Activated CD4-positive, alpha-beta memory T cell treated with anti-CD3 and anti-CD28 coated beads, Interleukin-2, amount 10 ng/mL, durations not matched to agents 7 days and 5 days (primary cell): ENCODE measurements at regions not wholly inside any gene's neighbourhood (a gene's known extent, or its start where the extent isn't known, plus 50 kb on each side); places are given as distances from the start of the nearest gene placed in this dataset.
"Not testable (repeated sequence)": the region's sequence is repeated elsewhere in the genome, so short reads cannot be mapped to it uniquely, and the experiment has no call there.

Experiments
- CTCF ChIA-PET: fragments of 350-600 bp; sonication (Branson Sonifier 250); formaldehyde crosslinking; loops from one replicate; lab custom pipeline; 2021; ENCODE audit warnings: antibody characterized with exemption, inconsistent platforms; lab: Charles Lee
- POLR2A ChIA-PET: fragments of 350-600 bp; sonication (Branson Sonifier 250); formaldehyde crosslinking; loops from one replicate; lab custom pipeline; 2021; ENCODE audit warnings: antibody characterized with exemption; lab: Charles Lee
- DNase-seq: peaks from one replicate; pipeline ENCODE4 v3.0.0-alpha.2; 2020
- H3K27ac Mint-ChIP-seq: one replicate; pipeline ENCODE4 v1.8.0; 2021; ENCODE audit warnings: mild to moderate bottlenecking, mixed read lengths
- H3K27me3 Mint-ChIP-seq: one replicate; pipeline ENCODE4 v1.8.0; 2021; ENCODE audit warnings: mixed read lengths
- H3K36me3 Mint-ChIP-seq: one replicate; pipeline ENCODE4 v1.8.0; 2021; ENCODE audit warnings: low read depth, mixed read lengths
- H3K4me1 Mint-ChIP-seq: one replicate; pipeline ENCODE4 v1.8.0; 2021; ENCODE audit warnings: mixed read lengths
- H3K4me3 Mint-ChIP-seq: one replicate; pipeline ENCODE4 v1.8.0; 2021; ENCODE audit warnings: mild to moderate bottlenecking, mixed read lengths
- H3K9me3 Mint-ChIP-seq: one replicate; pipeline ENCODE4 v1.8.0; 2021; ENCODE audit warnings: mixed read lengths

DNA sequence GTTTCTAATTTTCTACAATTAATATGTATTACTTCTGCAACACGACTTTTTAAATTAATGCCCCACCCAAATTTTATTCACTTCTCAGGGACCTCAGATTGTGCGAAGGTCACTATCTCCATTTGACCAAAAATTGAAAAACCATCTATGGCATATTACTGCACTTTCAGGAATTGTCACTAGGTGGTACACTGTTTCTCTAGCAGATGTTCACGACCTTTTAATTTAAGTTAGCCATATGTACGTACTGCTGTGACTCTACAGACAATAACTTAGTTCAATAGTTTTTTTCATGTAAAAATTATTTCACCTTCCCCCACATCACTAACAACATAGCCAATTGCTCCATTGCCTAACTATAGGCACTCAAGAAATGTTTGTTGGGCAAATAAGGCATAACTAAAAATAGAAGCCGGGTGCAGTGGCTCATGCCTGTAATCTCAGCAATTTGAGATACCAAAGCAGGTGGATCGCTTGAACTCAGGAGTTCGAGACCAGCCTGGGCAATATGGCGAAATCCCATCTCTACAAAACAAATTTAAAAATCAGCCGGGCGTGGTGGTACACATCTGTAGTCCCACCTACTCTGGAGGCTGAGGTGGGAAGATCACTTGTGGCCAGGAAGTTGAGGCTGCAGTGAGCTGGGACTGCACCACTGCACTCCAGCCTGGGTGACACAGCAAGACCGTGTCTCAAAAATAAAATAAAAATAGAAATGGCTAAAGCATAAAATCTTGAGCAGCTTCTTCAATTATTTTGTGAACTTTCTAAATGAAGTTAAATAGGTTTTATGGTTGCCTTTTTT lies 75.7 kb upstream of the PKN2 start:
- CTCF ChIA-PET: no interaction called here
- no peaks in the 10 kb centered on the region for H3K36me3 Mint-ChIP-seq
- DNase-seq: no peak

GRCh38 chr1:88609051-88609450 lies 75.0 kb upstream of the PKN2 start:
- H3K4me3 Mint-ChIP-seq: no peak overlapping the region
- H3K36me3 Mint-ChIP-seq: no peaks in the 10 kb centered on the region
- CTCF ChIA-PET: no interaction called here
- no peaks in the 10 kb centered on the region for H3K4me1 Mint-ChIP-seq
- H3K27ac Mint-ChIP-seq: no peak overlapping the region
- POLR2A ChIA-PET: interaction anchor here (0.7 kb wide), 1 partner anchor 463 kb away, joined by 3 read pairs; no protein-coding TSS in a partner anchor
- H3K9me3 Mint-ChIP-seq: no peaks in the 10 kb centered on the region
- no peak for DNase-seq
- H3K27me3 Mint-ChIP-seq: peaks cover 6% of the 10 kb centered on the region

More for the DNA sequence above, 75.7 kb upstream of the PKN2 start:
- Mint-ChIP-seq H3K4me1 (no peaks in the 10 kb centered on the region), H3K27ac (no peak overlapping the region), H3K4me3 (no peak overlapping the region), H3K27me3 (peaks cover 6% of the 10 kb centered on the region), H3K9me3 (no peaks in the 10 kb centered on the region)
- POLR2A ChIA-PET: no interaction called here

DNA sequence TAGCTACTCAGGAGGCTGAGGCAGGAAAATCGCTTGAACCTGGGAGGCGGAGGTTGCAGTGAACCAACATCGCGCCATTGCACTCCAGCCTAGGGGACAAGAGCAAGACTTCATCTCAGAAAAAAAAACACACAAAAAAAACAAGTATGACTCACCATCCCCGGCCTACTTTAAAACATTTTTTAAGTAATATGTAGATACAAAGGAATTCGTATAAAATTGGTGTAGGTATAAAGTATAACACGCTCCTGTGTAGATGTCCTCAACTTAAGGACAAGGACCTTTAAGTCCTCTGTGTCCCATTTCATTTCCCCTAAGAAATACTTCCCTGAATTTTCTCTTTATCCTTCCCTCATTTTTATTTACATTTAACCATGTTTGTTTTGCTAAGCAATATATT lies 73.4 kb upstream of the PKN2 start:
- Mint-ChIP-seq H3K27me3 (peaks cover 10% of the 10 kb centered on the region), H3K27ac (no peak overlapping the region), H3K9me3 (peaks cover 1% of the 10 kb centered on the region), H3K4me1 (no peaks in the 10 kb centered on the region), H3K36me3 (no peaks in the 10 kb centered on the region), H3K4me3 (no peak overlapping the region)
- ChIA-PET POLR2A (no interaction called here), CTCF (no interaction called here)
- no peak for DNase-seq

DNA sequence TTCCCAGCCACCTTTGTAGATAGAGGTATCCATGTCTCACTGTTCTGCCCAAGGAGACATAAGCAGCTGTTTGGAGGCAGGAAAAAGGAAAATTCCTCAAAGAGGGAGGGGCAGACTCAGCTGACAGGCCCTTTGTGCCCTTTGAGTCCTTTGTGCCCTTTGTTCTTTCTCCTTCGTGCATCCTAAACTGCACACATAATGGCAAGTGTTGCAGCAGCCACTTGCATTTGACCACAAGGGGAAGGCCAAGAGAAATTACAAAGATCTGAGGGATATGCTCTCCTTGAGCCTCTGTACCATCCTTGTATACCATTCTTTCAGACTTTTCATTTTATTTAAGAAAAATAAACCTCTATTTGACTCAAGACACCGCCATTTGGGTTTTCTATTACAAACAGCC lies 71.8 kb upstream of the PKN2 start:
- CTCF ChIA-PET: no interaction called here
- H3K9me3 Mint-ChIP-seq: peaks cover 5% of the 10 kb centered on the region
- no peak overlapping the region for H3K27ac Mint-ChIP-seq
- POLR2A ChIA-PET: interaction anchor here (0.7 kb wide), 1 partner anchor 60 kb away, joined by 3 read pairs; no protein-coding TSS in a partner anchor
- no peak overlapping the region for H3K4me3 Mint-ChIP-seq
- peaks cover 10% of the 10 kb centered on the region for H3K27me3 Mint-ChIP-seq
- DNase-seq: no peak
- H3K36me3 Mint-ChIP-seq: no peaks in the 10 kb centered on the region
- H3K4me1 Mint-ChIP-seq: no peaks in the 10 kb centered on the region

- POLR2A ChIA-PET: no interaction called here
- H3K9me3 Mint-ChIP-seq: peaks cover 9% of the 10 kb centered on the region
- no peak overlapping the region for H3K4me3 Mint-ChIP-seq
- DNase-seq: no peak
- H3K4me1 Mint-ChIP-seq: no peaks in the 10 kb centered on the region
- peaks cover 3% of the 10 kb centered on the region for H3K36me3 Mint-ChIP-seq
- H3K27ac Mint-ChIP-seq: no peak overlapping the region
- CTCF ChIA-PET: no interaction called here
- H3K27me3 Mint-ChIP-seq: peaks cover 12% of the 10 kb centered on the region
Observed at GRCh38 chr1:88612773-88613172, 71.3 kb upstream of the PKN2 start.

GRCh38 chr1:88618331-88618730 lies 65.7 kb upstream of the PKN2 start:
- ChIA-PET CTCF (no interaction called here), POLR2A (no interaction called here)
- peaks cover 6% of the 10 kb centered on the region for H3K36me3 Mint-ChIP-seq
- no peak overlapping the region for H3K27ac Mint-ChIP-seq
- peaks cover 31% of the 10 kb centered on the region for H3K9me3 Mint-ChIP-seq
- DNase-seq: no peak
- H3K4me3 Mint-ChIP-seq: no peak overlapping the region
- no peaks in the 10 kb centered on the region for H3K4me1 Mint-ChIP-seq
- H3K27me3 Mint-ChIP-seq: peaks cover 13% of the 10 kb centered on the region

- DNase-seq, CTCF ChIA-PET, H3K36me3 Mint-ChIP-seq, H3K4me3 Mint-ChIP-seq, H3K4me1 Mint-ChIP-seq, H3K27ac Mint-ChIP-seq, H3K27me3 Mint-ChIP-seq, POLR2A ChIA-PET: not testable (repeated sequence)
- H3K9me3 Mint-ChIP-seq: peaks cover 20% of the 10 kb centered on the region
Observed at GRCh38 chr1:88623101-88623500, 61.0 kb upstream of the PKN2 start.
